ENCODE measurements at regions not wholly inside any gene's neighbourhood (a gene's known extent, or its start where the extent isn't known, plus 50 kb on each side); places are given as distances from the start of the nearest gene placed in this dataset.

DNA sequence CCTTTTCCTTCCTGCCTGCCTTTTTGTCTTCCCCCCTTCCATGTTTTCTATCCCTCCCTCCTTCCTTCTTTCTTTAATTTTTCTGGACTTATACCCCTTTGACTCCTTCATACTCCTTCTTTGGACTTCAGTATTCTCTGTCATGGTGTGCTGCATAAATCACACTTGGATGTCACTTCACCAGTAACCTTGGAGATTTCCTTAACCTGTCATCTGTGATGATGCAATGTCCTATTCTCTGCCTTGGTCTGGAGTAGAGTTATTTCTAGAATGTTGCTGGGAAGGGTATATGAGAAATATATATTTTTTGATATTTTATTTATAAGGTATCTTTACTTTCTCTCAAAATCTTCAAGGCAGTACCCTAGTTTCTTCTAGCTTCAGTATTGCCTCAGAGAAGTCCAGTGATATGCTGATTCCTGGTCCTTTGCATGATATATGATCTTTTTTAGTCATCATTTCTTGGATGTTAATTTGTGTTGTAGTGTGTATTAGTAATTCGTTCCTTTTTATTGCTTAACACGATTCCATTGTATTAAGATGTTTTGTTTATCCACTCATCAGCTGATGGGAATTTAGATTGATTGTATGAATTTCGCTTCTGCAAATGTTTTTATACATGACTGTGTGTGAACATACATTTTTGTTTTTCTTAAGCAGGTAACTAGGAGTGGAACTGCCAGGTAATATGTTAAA, 206.9 kb upstream of the MBL2 start:
- H4K8ac ChIP-seq (ENCODE audit: low read depth, low read length), result no peak overlapping the region
- H3K27me3 ChIP-seq (ENCODE audit: control insufficient read depth in 3 of 3, insufficient read depth in 3 of 3, low read depth in 1 of 3, low read length in 3 of 3), result peaks cover 0 to 2% (median 0%) of the 10 kb centered on the region in 3 experiments
- no peak overlapping the region for H4K91ac ChIP-seq (ENCODE audit: low read depth, low read length, poor library complexity)
- no peak overlapping the region for H3K4ac ChIP-seq (ENCODE audit: low read length)
- no peaks in the 10 kb centered on the region for H3K36me3 ChIP-seq (replicated peaks in 1 of 2; ENCODE audit: control insufficient read depth in 2 of 2, insufficient read depth in 2 of 2, low read length in 2 of 2)
- no peak overlapping the region for H2BK120ac ChIP-seq (ENCODE audit: low read depth, low read length)
- H3K9ac ChIP-seq (ENCODE audit: low read depth, low read length, poor library complexity), result no peak overlapping the region
- no peak overlapping the region for H2BK15ac ChIP-seq (ENCODE audit: low read length)
- no peaks in the 10 kb centered on the region for H3K79me1 ChIP-seq (ENCODE audit: low read depth, low read length)
- no peak overlapping the region for H3K23ac ChIP-seq (ENCODE audit: low read depth, low read length, poor library complexity)
- H3K4me2 ChIP-seq (ENCODE audit: insufficient read depth, low read length, poor library complexity, severe bottlenecking), result no peak overlapping the region
- no peak overlapping the region for H2BK5ac ChIP-seq (ENCODE audit: low read length)
- no peak overlapping the region for H3K4me3 ChIP-seq (ENCODE audit: low read length in 2 of 2)
- H2BK12ac ChIP-seq (ENCODE audit: low read length), result no peak overlapping the region
- DNase-seq (ENCODE audit: low spot score), result no peak
- WGBS, 2 donors (ENCODE audit: extremely low coverage in 2 of 2, insufficient read length in 2 of 2, insufficient replicate concordance in 1 of 2), result no CpG with 5 or more reads among the region's 3 CpGs
- no peak overlapping the region for H3K18ac ChIP-seq (ENCODE audit: low read length)
- no peak overlapping the region for H2AFZ ChIP-seq (ENCODE audit: low read length)
- no peak overlapping the region for H2AK5ac ChIP-seq (ENCODE audit: low read depth, low read length)
- peaks cover 0 to 5% of the 10 kb centered on the region in 2 donors for H3K4me1 ChIP-seq (ENCODE audit: control insufficient read depth in 2 of 2, insufficient read depth in 1 of 2, low read depth in 1 of 2, low read length in 2 of 2)
- no peak overlapping the region for H3K27ac ChIP-seq (replicated peaks; ENCODE audit: low read length)
- H3K9me3 ChIP-seq (replicated peaks in 1 of 2; ENCODE audit: control insufficient read depth in 2 of 2, insufficient read depth in 1 of 2, low read depth in 1 of 2, low read length in 2 of 2), result no peaks in the 10 kb centered on the region
- H3K14ac ChIP-seq (ENCODE audit: low read length), result no peak overlapping the region

DNA sequence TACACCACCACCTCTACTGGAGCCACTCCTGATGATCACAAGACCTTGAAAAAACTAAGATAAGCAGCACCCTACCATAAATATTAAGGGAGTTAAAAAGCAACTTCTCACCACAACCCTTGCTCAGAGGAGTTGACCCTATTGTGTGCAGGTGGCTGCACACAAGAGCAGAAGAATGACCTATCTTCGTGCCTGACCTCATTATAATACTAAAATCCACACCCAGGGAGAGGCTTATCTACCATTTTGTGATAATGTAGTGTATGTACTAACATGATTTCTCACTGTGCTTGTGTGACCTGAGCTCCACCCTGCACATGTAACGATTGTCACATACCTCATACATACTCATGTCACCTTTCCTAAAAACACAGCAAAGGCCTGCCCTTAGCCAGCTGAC, 205.0 kb upstream of the MBL2 start:
- Histone ChIP-seq H3K18ac (ENCODE audit: low read length) (no peak overlapping the region), H4K91ac (ENCODE audit: low read depth, low read length, poor library complexity) (no peak overlapping the region), H3K36me3 (replicated peaks in 1 of 2; ENCODE audit: control insufficient read depth in 2 of 2, insufficient read depth in 2 of 2, low read length in 2 of 2) (no peaks in the 10 kb centered on the region), H3K27ac (replicated peaks; ENCODE audit: low read length) (no peak overlapping the region), H3K27me3 (ENCODE audit: control insufficient read depth in 3 of 3, insufficient read depth in 3 of 3, low read depth in 1 of 3, low read length in 3 of 3) (peaks cover 0 to 3% (median 0%) of the 10 kb centered on the region in 3 experiments), H4K8ac (ENCODE audit: low read depth, low read length) (no peak overlapping the region), H2BK15ac (ENCODE audit: low read length) (no peak overlapping the region), H3K4me3 (ENCODE audit: low read length in 2 of 2) (no peak overlapping the region), H3K14ac (ENCODE audit: low read length) (no peak overlapping the region), H2BK120ac (ENCODE audit: low read depth, low read length) (no peak overlapping the region), H3K4me2 (ENCODE audit: insufficient read depth, low read length, poor library complexity, severe bottlenecking) (no peak overlapping the region), H3K79me1 (ENCODE audit: low read depth, low read length) (no peaks in the 10 kb centered on the region), H2BK12ac (ENCODE audit: low read length) (no peak overlapping the region), H3K4ac (ENCODE audit: low read length) (no peak overlapping the region), H2BK5ac (ENCODE audit: low read length) (no peak overlapping the region), H2AFZ (ENCODE audit: low read length) (no peak overlapping the region), H3K23ac (ENCODE audit: low read depth, low read length, poor library complexity) (no peak overlapping the region), H2AK5ac (ENCODE audit: low read depth, low read length) (no peak overlapping the region), H3K4me1 (ENCODE audit: control insufficient read depth in 2 of 2, insufficient read depth in 1 of 2, low read depth in 1 of 2, low read length in 2 of 2) (peaks cover 0 to 5% of the 10 kb centered on the region in 2 donors), H3K9ac (ENCODE audit: low read depth, low read length, poor library complexity) (no peak overlapping the region), H3K9me3 (replicated peaks in 1 of 2; ENCODE audit: control insufficient read depth in 2 of 2, insufficient read depth in 1 of 2, low read depth in 1 of 2, low read length in 2 of 2) (no peaks in the 10 kb centered on the region)
- no peak for DNase-seq (ENCODE audit: low spot score)
- WGBS, 2 donors (ENCODE audit: extremely low coverage in 2 of 2, insufficient read length in 2 of 2, insufficient replicate concordance in 1 of 2), result no CpG with 5 or more reads among the region's 2 CpGs

DNA sequence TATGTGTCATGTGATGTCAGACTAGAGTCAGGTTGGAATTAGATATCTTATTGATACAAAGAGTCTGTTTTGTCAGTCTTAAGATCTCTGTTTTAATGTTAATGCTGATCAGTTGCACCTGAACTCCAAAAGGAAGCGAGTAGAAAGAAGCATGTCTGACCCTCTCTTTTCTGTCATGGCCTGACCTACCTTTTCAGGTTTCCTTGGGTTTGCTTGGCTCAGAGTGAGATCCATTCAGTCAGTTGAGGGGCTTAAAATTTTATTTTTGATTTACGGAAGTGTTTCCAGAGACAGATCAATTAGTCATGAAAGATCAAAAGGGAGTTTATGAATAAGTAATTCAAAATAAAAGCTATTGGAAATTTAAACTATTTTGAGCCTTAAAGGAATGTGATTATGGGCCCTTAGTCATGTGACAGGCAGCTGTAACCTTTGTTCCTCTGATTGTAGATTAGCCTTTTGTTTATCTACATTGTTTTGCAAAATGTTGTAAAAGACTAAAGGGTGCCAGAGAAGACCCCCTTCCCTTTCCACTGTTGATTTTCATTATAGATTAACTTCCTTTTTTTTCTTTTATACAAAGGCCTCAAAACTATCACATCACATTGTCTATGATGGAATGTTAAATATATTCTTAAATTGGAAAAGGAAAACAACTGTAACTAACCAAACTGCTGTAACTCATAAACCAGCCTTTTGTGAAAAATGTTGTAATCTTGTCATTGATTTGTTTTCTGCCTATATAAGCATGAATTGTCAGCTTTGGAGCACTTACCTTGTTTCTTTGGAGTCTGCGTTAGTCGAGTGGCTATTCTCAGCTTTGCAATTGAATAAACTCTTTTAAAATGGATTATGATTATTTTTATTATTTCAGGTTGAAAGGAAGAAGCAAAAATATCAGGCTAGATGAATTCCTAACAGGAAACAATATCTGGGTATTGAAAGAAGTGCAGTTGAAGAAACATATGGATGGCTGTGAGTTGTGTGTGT, 195.5 kb upstream of the MBL2 start:
- no peak overlapping the region for H2BK12ac ChIP-seq (ENCODE audit: low read length)
- H3K9me3 ChIP-seq (replicated peaks in 1 of 2; ENCODE audit: control insufficient read depth in 2 of 2, insufficient read depth in 1 of 2, low read depth in 1 of 2, low read length in 2 of 2), result peaks cover 0 to 6% of the 10 kb centered on the region in 2 donors
- no peak overlapping the region for H3K18ac ChIP-seq (ENCODE audit: low read length)
- H2BK15ac ChIP-seq (ENCODE audit: low read length), result no peak overlapping the region
- no peak overlapping the region for H4K91ac ChIP-seq (ENCODE audit: low read depth, low read length, poor library complexity)
- no peaks in the 10 kb centered on the region for H3K36me3 ChIP-seq (replicated peaks in 1 of 2; ENCODE audit: control insufficient read depth in 2 of 2, insufficient read depth in 2 of 2, low read length in 2 of 2)
- no peak overlapping the region for H3K4ac ChIP-seq (ENCODE audit: low read length)
- no CpG with 5 or more reads among the region's 4 CpGs for WGBS, 2 donors (ENCODE audit: extremely low coverage in 2 of 2, insufficient read length in 2 of 2, insufficient replicate concordance in 1 of 2)
- no peak overlapping the region for H3K14ac ChIP-seq (ENCODE audit: low read length)
- H3K27ac ChIP-seq (replicated peaks; ENCODE audit: low read length), result no peak overlapping the region
- no peak overlapping the region for H4K8ac ChIP-seq (ENCODE audit: low read depth, low read length)
- H2BK120ac ChIP-seq (ENCODE audit: low read depth, low read length), result no peak overlapping the region
- no peak overlapping the region for H2AFZ ChIP-seq (ENCODE audit: low read length)
- no peak overlapping the region for H3K9ac ChIP-seq (ENCODE audit: low read depth, low read length, poor library complexity)
- H3K4me3 ChIP-seq (ENCODE audit: low read length in 2 of 2), result no peak overlapping the region
- DNase-seq (ENCODE audit: low spot score), result no peak
- no peak overlapping the region for H2AK5ac ChIP-seq (ENCODE audit: low read depth, low read length)
- peaks cover 0 to 7% of the 10 kb centered on the region in 2 donors for H3K4me1 ChIP-seq (ENCODE audit: control insufficient read depth in 2 of 2, insufficient read depth in 1 of 2, low read depth in 1 of 2, low read length in 2 of 2)
- H3K4me2 ChIP-seq (ENCODE audit: insufficient read depth, low read length, poor library complexity, severe bottlenecking), result no peak overlapping the region
- H3K79me1 ChIP-seq (ENCODE audit: low read depth, low read length), result no peaks in the 10 kb centered on the region
- H3K23ac ChIP-seq (ENCODE audit: low read depth, low read length, poor library complexity), result no peak overlapping the region
- no peak overlapping the region for H2BK5ac ChIP-seq (ENCODE audit: low read length)
- peaks cover 0 to 3% (median 0%) of the 10 kb centered on the region in 3 experiments for H3K27me3 ChIP-seq (ENCODE audit: control insufficient read depth in 3 of 3, insufficient read depth in 3 of 3, low read depth in 1 of 3, low read length in 3 of 3)

DNA sequence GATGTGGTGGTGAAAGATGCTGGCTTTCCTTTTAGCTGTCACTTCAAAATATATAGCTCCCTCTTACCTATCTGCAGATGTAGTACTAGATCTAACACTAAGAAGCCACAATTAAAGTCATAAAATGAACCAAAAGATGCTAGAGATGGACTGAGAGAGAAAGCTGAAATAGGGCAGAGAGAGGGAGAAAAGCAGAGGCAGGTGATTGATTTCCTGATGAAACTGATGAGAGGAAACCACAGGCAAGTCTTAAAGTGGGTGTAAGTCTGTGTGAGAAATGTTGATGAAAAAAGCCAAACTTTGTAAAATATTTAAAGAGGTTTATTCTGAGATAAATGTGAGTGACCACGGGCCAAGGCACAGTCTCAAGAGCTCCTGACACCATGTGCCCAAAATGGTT, 194.3 kb upstream of the MBL2 start:
- Histone ChIP-seq H3K4me2 (ENCODE audit: insufficient read depth, low read length, poor library complexity, severe bottlenecking) (no peak overlapping the region), H2BK5ac (ENCODE audit: low read length) (no peak overlapping the region), H3K9ac (ENCODE audit: low read depth, low read length, poor library complexity) (no peak overlapping the region), H3K79me1 (ENCODE audit: low read depth, low read length) (no peaks in the 10 kb centered on the region), H2AK5ac (ENCODE audit: low read depth, low read length) (no peak overlapping the region), H3K18ac (ENCODE audit: low read length) (no peak overlapping the region), H3K27me3 (ENCODE audit: control insufficient read depth in 3 of 3, insufficient read depth in 3 of 3, low read depth in 1 of 3, low read length in 3 of 3) (peaks cover 0 to 3% (median 0%) of the 10 kb centered on the region in 3 experiments), H3K36me3 (replicated peaks in 1 of 2; ENCODE audit: control insufficient read depth in 2 of 2, insufficient read depth in 2 of 2, low read length in 2 of 2) (no peaks in the 10 kb centered on the region), H3K9me3 (replicated peaks in 1 of 2; ENCODE audit: control insufficient read depth in 2 of 2, insufficient read depth in 1 of 2, low read depth in 1 of 2, low read length in 2 of 2) (peaks cover 0 to 6% of the 10 kb centered on the region in 2 donors), H4K8ac (ENCODE audit: low read depth, low read length) (no peak overlapping the region), H3K4ac (ENCODE audit: low read length) (no peak overlapping the region), H2BK12ac (ENCODE audit: low read length) (no peak overlapping the region), H3K23ac (ENCODE audit: low read depth, low read length, poor library complexity) (no peak overlapping the region), H2AFZ (ENCODE audit: low read length) (no peak overlapping the region), H3K14ac (ENCODE audit: low read length) (no peak overlapping the region), H3K4me3 (ENCODE audit: low read length in 2 of 2) (no peak overlapping the region), H2BK120ac (ENCODE audit: low read depth, low read length) (no peak overlapping the region), H3K27ac (replicated peaks; ENCODE audit: low read length) (no peak overlapping the region), H3K4me1 (ENCODE audit: control insufficient read depth in 2 of 2, insufficient read depth in 1 of 2, low read depth in 1 of 2, low read length in 2 of 2) (peaks cover 0 to 7% of the 10 kb centered on the region in 2 donors), H2BK15ac (ENCODE audit: low read length) (no peak overlapping the region), H4K91ac (ENCODE audit: low read depth, low read length, poor library complexity) (no peak overlapping the region)
- no peak for DNase-seq (ENCODE audit: low spot score)
- no CpG with 5 or more reads among the region's 1 CpG for WGBS, 2 donors (ENCODE audit: extremely low coverage in 2 of 2, insufficient read length in 2 of 2, insufficient replicate concordance in 1 of 2)
